ENCODE measurements at regions not wholly inside any gene's neighbourhood (a gene's known extent, or its start where the extent isn't known, plus 50 kb on each side); places are given as distances from the start of the nearest gene placed in this dataset.

DNA sequence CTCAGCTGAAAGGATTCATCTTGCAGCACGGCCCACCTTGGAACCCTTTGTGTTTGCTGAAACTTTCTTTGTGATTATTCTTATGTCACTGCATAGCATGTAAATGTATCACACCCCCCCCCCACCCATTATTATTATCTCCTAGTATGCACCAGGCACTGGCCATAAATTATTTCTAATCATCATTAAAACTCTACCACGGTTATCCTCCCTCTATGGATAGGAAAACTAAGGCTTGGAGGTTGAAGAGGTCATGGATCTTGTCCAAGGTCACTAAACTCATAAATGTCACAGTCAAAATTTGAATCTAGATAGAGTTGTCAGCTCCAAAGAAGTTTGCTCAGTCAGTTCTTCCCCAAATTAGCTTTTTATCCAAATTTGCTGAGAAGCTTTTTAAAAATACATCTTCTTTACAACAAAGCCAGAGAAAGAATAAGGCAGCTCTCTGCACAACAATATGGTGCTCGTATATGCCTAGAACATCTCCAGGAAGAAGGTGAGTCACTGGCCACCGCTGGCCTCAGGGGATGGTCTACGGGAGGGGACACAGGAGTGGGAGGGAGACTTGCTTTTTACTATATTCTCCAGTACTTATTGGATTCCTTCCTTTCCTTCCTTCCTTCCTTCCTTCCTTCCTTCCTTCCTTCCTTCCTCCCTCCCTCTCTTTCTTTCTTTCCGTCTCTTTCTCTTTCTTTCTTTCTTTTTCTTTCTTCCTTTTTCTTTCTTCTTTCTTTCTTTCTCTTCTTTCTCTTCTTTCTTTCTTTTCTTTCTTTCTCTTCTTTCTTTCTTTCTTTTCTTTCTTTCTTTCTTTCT is 134.5 kb downstream of the VEGFA start (continued):
- TF ChIP-seq HEY1 (CRISPR knock-in tag; IDR thresholded peaks at IDR 0.05; ENCODE audit: borderline replicate concordance), result no peak
- TF ChIP-seq MEF2A (IDR thresholded peaks at IDR 0.05; ENCODE audit: control insufficient read depth, low read depth, low read length), result no peak
- no peak for TF ChIP-seq BRD4 (IDR thresholded peaks at IDR 0.05)
- TF ChIP-seq ELF4 (CRISPR knock-in tag; IDR thresholded peaks at IDR 0.05), result peak; percentile 91
- peak; percentile 93 for TF ChIP-seq HLTF (IDR thresholded peaks at IDR 0.05)
- no peak for TF ChIP-seq U2AF2 (optimal IDR thresholded peaks at IDR 0.05; ENCODE audit: low read depth, low read length)
- TF ChIP-seq HNRNPL (IDR thresholded peaks at IDR 0.05; ENCODE audit: low read depth, low read length), result no peak
- TF ChIP-seq, protein P1, sequence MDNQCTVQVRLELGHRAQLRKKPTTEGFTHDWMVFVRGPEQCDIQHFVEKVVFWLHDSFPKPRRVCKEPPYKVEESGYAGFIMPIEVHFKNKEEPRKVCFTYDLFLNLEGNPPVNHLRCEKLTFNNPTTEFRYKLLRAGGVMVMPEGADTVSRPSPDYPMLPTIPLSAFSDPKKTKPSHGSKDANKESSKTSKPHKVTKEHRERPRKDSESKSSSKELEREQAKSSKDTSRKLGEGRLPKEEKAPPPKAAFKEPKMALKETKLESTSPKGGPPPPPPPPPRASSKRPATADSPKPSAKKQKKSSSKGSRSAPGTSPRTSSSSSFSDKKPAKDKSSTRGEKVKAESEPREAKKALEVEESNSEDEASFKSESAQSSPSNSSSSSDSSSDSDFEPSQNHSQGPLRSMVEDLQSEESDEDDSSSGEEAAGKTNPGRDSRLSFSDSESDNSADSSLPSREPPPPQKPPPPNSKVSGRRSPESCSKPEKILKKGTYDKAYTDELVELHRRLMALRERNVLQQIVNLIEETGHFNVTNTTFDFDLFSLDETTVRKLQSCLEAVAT (IDR thresholded peaks at IDR 0.05), result peak; percentile 82 to 90
- no peak; the same call in 1 of the 2 replicates for TF ChIP-seq SNIP1 (IDR thresholded peaks at IDR 0.05; ENCODE audit: low read depth)
- TF ChIP-seq MEIS2 (IDR thresholded peaks at IDR 0.05; ENCODE audit: partially characterized antibody), result peak; percentile 45
- no peak for TF ChIP-seq RBM22 (IDR thresholded peaks at IDR 0.05; ENCODE audit: low read depth, low read length, poor library complexity, severe bottlenecking)
- TF ChIP-seq KDM1A (IDR thresholded peaks at IDR 0.05), result 0 out of 4 replicates have a peak, but pooled peaks of 1 of the 2 experiments have one; percentile 37
- TF ChIP-seq, protein P2, sequence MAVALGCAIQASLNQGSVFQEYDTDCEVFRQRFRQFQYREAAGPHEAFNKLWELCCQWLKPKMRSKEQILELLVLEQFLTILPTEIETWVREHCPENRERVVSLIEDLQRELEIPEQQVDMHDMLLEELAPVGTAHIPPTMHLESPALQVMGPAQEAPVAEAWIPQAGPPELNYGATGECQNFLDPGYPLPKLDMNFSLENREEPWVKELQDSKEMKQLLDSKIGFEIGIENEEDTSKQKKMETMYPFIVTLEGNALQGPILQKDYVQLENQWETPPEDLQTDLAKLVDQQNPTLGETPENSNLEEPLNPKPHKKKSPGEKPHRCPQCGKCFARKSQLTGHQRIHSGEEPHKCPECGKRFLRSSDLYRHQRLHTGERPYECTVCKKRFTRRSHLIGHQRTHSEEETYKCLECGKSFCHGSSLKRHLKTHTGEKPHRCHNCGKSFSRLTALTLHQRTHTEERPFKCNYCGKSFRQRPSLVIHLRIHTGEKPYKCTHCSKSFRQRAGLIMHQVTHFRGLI (CRISPR knock-in tag; IDR thresholded peaks at IDR 0.05), result no peak
- TF ChIP-seq, protein P3, sequence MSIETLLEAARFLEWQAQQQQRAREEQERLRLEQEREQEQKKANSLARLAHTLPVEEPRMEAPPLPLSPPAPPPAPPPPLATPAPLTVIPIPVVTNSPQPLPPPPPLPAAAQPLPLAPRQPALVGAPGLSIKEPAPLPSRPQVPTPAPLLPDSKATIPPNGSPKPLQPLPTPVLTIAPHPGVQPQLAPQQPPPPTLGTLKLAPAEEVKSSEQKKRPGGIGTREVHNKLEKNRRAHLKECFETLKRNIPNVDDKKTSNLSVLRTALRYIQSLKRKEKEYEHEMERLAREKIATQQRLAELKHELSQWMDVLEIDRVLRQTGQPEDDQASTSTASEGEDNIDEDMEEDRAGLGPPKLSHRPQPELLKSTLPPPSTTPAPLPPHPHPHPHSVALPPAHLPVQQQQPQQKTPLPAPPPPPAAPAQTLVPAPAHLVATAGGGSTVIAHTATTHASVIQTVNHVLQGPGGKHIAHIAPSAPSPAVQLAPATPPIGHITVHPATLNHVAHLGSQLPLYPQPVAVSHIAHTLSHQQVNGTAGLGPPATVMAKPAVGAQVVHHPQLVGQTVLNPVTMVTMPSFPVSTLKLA (conservative IDR thresholded peaks at IDR 0.05), result no peak; a peak in 1 of 4 replicates
- no peak; the same call in 1 of the 2 replicates for TF ChIP-seq TRIM28 (IDR thresholded peaks at IDR 0.05)
- TF ChIP-seq, protein P4, sequence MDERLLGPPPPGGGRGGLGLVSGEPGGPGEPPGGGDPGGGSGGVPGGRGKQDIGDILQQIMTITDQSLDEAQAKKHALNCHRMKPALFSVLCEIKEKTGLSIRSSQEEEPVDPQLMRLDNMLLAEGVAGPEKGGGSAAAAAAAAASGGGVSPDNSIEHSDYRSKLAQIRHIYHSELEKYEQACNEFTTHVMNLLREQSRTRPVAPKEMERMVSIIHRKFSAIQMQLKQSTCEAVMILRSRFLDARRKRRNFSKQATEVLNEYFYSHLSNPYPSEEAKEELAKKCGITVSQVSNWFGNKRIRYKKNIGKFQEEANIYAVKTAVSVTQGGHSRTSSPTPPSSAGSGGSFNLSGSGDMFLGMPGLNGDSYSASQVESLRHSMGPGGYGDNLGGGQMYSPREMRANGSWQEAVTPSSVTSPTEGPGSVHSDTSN (CRISPR knock-in tag; IDR thresholded peaks at IDR 0.05; ENCODE audit: low read depth), result no peak
- TF ChIP-seq, protein P4 (tag; conservative IDR thresholded peaks at IDR 0.05; ENCODE audit: low read depth), result peak; percentile 59
- no peak for TF ChIP-seq L3MBTL2 (IDR thresholded peaks at IDR 0.05)

All from K562 (cell line).